ACC112 (cell line): ENCODE measurements at regions not wholly inside any gene's neighbourhood (a gene's known extent, or its start where the extent isn't known, plus 50 kb on each side); places are given as distances from the start of the nearest gene placed in this dataset.

Experiments
- H2AFZ ChIP-seq: fragments of 200-600 bp; sonication (generic); one replicate; pipeline ENCODE4 v1.6.0; 2017; ENCODE audit warnings: antibody characterized with exemption, low read length; ENCODE audit not compliant: unreplicated experiment
- H3K27ac ChIP-seq: fragments of 200-600 bp; sonication (generic); 2 replicates; pipeline ENCODE4 v1.5.1; 2014; ENCODE audit warnings: low read depth, mild to moderate bottlenecking, antibody characterized with exemption, low read length, moderate library complexity
- H3K27me3 ChIP-seq: fragments of 200-600 bp; sonication (generic); 2 replicates; pipeline ENCODE4 v1.6.1; 2014; ENCODE audit warnings: mild to moderate bottlenecking, antibody characterized with exemption, low read length, moderate library complexity, mixed read lengths; ENCODE audit not compliant: insufficient read depth
- H3K36me3 ChIP-seq: fragments of 200-600 bp; sonication (generic); 2 replicates; pipeline ENCODE4 v1.6.1; 2016; ENCODE audit warnings: mild to moderate bottlenecking, antibody characterized with exemption, low read length, moderate library complexity, mixed read lengths; ENCODE audit not compliant: insufficient read depth
- H3K4me1 ChIP-seq: fragments of 200-600 bp; sonication (generic); one replicate; pipeline ENCODE4 v1.6.1; 2016; ENCODE audit warnings: low read length, mixed read lengths; ENCODE audit not compliant: insufficient read depth, unreplicated experiment, control insufficient read depth
- H3K4me3 ChIP-seq: fragments of 200-600 bp; sonication (generic); 2 replicates; pipeline ENCODE4 v1.5.1; 2014; ENCODE audit warnings: mild to moderate bottlenecking, low read depth, low read length
- H3K79me2 ChIP-seq: fragments of 200-600 bp; sonication (generic); one replicate; pipeline ENCODE4 v1.6.0; 2016; ENCODE audit warnings: low read length; ENCODE audit not compliant: control insufficient read depth, unreplicated experiment, insufficient read depth

DNA sequence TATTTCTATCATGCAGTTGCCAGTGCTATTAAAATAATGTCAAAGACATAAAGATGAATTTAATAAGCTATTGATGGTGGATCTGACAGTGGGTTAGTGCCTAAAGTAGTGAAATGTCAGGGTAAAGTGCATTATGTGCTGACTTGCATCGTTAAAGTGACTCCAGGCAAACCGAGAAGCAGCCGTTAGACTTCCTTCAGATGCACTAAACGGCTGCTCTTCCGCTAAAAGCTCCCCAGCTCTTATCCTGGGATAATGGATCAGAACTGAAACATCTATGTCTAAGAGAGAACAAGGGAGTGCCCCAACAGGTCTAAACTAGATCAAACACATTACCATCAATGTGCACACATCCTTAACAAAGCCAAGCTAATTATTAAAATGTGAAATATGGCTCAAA, 468.2 kb downstream of the NTRK2 start:
- H3K27me3 ChIP-seq: peaks cover 7% of the 10 kb centered on the region; the same call in 1 of the 2 replicates
- H3K4me1 ChIP-seq: no peaks in the 10 kb centered on the region
- H3K79me2 ChIP-seq: no peaks in the 10 kb centered on the region
- H2AFZ ChIP-seq: no peak overlapping the region
- H3K4me3 ChIP-seq: no peak overlapping the region
- H3K36me3 ChIP-seq: no peaks in the 10 kb centered on the region
- no peak overlapping the region for H3K27ac ChIP-seq

GRCh38 chr9:85136987-85137386, 467.5 kb downstream of the NTRK2 start:
- no peak overlapping the region for H2AFZ ChIP-seq
- H3K4me1 ChIP-seq: no peaks in the 10 kb centered on the region
- H3K79me2 ChIP-seq: no peaks in the 10 kb centered on the region
- H3K36me3 ChIP-seq: no peaks in the 10 kb centered on the region
- H3K27me3 ChIP-seq: peaks cover 7% of the 10 kb centered on the region; the same call in 1 of the 2 replicates
- no peak overlapping the region for H3K4me3 ChIP-seq
- no peak overlapping the region for H3K27ac ChIP-seq

- peaks cover 7% of the 10 kb centered on the region; the same call in 1 of the 2 replicates for H3K27me3 ChIP-seq
- H2AFZ ChIP-seq: no peak overlapping the region
- no peak overlapping the region for H3K4me3 ChIP-seq
- H3K79me2 ChIP-seq: no peaks in the 10 kb centered on the region
- H3K36me3 ChIP-seq: no peaks in the 10 kb centered on the region
- no peaks in the 10 kb centered on the region for H3K4me1 ChIP-seq
- H3K27ac ChIP-seq: no peak overlapping the region
These were observed 467.0 kb downstream of the NTRK2 start for GRCh38 chr9:85136507-85136906.

DNA sequence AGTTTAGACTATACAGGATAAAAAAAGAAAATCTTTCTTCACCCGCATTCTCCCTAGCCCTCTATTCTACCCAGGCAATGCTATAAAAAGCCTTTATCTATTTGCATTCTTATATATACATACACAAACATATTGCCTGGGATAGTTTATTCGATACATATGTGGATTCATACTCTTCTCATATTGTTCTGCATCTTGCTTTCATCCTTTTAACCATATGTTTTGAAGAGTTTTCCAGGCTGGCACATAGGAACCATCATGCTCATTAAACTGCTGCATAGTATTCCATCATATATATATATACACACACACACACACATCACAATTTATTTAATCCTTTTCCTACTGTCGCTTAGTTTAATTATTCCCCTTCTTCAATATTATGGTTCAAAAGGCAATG, 461.2 kb downstream of the NTRK2 start:
- no peaks in the 10 kb centered on the region for H3K4me1 ChIP-seq
- H2AFZ ChIP-seq: no peak overlapping the region
- no peaks in the 10 kb centered on the region for H3K36me3 ChIP-seq
- H3K27ac ChIP-seq: no peak overlapping the region
- H3K79me2 ChIP-seq: no peaks in the 10 kb centered on the region
- H3K27me3 ChIP-seq: no peaks in the 10 kb centered on the region
- no peak overlapping the region for H3K4me3 ChIP-seq

GRCh38 chr9:85130260-85130659, 460.7 kb downstream of the NTRK2 start:
- Histone ChIP-seq H3K4me3 (no peak overlapping the region), H3K79me2 (no peaks in the 10 kb centered on the region), H3K36me3 (no peaks in the 10 kb centered on the region), H2AFZ (no peak overlapping the region), H3K27ac (no peak overlapping the region), H3K4me1 (no peaks in the 10 kb centered on the region), H3K27me3 (no peaks in the 10 kb centered on the region)

GRCh38 chr9:85129514-85129913, 460.0 kb downstream of the NTRK2 start:
- no peaks in the 10 kb centered on the region for H3K79me2 ChIP-seq
- no peak overlapping the region for H3K27ac ChIP-seq
- H3K27me3 ChIP-seq: 0 out of 2 replicates have a peak, but pooled peaks cover 5% of the 10 kb centered on the region
- no peaks in the 10 kb centered on the region for H3K4me1 ChIP-seq
- no peak overlapping the region for H2AFZ ChIP-seq
- no peak overlapping the region for H3K4me3 ChIP-seq
- H3K36me3 ChIP-seq: no peaks in the 10 kb centered on the region

- no peak overlapping the region for H3K4me3 ChIP-seq
- no peak overlapping the region for H2AFZ ChIP-seq
- no peaks in the 10 kb centered on the region for H3K27me3 ChIP-seq
- no peaks in the 10 kb centered on the region for H3K79me2 ChIP-seq
- H3K4me1 ChIP-seq: no peaks in the 10 kb centered on the region
- H3K36me3 ChIP-seq: no peaks in the 10 kb centered on the region
- no peak overlapping the region for H3K27ac ChIP-seq
These were observed 449.6 kb downstream of the NTRK2 start for GRCh38 chr9:85118990-85119755.

DNA sequence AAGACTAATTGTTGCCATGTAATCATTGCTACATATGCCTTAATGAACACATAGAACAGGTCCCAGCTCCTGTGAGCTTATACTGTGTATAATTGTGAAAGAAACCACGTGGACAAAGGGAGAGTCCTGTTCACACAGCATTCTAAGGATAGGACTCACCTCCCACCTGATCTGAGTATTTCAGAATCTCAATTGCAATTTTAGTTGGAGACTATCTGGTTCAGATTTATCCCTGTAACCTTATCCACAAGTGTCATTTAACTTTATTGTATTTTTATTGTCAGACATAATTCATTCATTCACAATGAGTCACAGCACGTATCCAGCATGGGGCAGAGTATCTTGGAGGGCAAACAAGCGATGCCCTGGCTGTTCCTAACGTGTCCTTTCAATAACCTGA, 448.3 kb downstream of the NTRK2 start:
- no peak overlapping the region for H2AFZ ChIP-seq
- H3K4me3 ChIP-seq: no peak overlapping the region
- no peaks in the 10 kb centered on the region for H3K27me3 ChIP-seq
- no peaks in the 10 kb centered on the region for H3K4me1 ChIP-seq
- no peak overlapping the region for H3K27ac ChIP-seq
- no peaks in the 10 kb centered on the region for H3K36me3 ChIP-seq
- no peaks in the 10 kb centered on the region for H3K79me2 ChIP-seq

DNA sequence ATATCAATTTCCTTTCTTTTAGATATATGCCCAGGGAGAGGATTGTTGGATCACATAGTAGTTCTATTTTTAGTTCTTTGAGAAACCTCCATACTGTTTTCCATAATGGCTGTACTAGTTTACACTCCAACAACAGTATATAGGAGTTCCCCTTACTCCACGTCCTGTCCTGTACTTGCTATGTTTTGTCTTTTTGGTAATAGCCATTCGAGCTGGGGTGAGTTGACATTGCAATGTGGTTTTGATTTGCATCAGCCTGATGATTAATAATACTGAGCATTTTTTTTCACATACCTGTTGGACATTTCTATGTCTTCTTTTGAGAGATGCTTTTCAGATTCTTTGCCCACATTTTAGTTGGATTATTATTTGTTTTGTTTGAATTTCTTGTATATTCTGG, 445.9 kb downstream of the NTRK2 start:
- Histone ChIP-seq H3K36me3 (no peaks in the 10 kb centered on the region), H3K4me1 (no peaks in the 10 kb centered on the region), H3K4me3 (no peak overlapping the region), H3K79me2 (no peaks in the 10 kb centered on the region), H3K27me3 (no peaks in the 10 kb centered on the region), H3K27ac (no peak overlapping the region), H2AFZ (no peak overlapping the region)

DNA sequence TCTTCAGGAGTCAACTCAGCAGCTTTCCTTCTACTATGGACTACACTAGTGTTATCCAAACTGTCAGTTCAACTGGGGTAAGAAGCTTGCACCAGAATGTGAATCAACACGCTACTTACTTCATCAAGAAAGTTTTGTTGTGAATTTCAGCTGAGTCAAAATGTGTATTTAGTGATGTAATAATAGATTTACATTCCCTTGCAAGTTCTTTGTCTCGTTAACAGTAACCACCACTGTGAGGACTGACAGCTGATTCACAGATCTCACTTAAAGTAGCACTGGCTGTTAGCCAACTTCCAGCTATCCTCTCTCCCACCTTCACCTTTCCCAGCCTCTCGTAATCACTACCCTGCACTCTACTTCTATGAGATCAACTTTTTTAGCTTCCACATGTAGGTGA, 445.3 kb downstream of the NTRK2 start:
- Histone ChIP-seq H3K36me3 (no peaks in the 10 kb centered on the region), H3K4me1 (no peaks in the 10 kb centered on the region), H3K79me2 (no peaks in the 10 kb centered on the region), H3K4me3 (no peak overlapping the region), H3K27ac (no peak overlapping the region), H2AFZ (no peak overlapping the region), H3K27me3 (no peaks in the 10 kb centered on the region)

DNA sequence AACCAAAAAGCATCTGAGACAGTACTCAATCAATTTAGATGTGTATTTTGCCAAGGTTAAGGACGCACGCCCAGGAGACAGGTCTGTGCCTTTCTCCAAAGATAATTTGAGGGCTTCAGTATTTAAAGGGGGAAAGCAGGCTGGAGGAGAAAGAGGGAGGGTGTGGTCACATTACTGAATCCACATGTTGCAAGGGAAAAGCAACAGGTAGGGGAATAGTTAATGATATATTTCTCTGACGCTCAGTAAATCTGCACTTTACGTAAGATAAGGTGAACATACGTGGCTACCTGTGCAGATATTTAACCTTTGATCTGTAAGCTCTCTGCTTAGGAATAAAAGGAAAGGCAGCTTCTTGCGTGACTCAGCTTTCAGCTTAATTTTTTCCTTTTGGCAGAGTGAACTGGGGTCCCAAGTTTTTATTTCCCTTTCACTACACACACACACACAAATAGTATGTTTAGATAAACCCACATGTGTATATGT, 443.4 kb downstream of the NTRK2 start:
- no peak overlapping the region for H3K4me3 ChIP-seq
- H3K27ac ChIP-seq: no peak overlapping the region
- H3K36me3 ChIP-seq: no peaks in the 10 kb centered on the region
- H3K27me3 ChIP-seq: no peaks in the 10 kb centered on the region
- no peaks in the 10 kb centered on the region for H3K79me2 ChIP-seq
- H2AFZ ChIP-seq: no peak overlapping the region
- no peaks in the 10 kb centered on the region for H3K4me1 ChIP-seq
